ENCODE measurements at regions not wholly inside any gene's neighbourhood (a gene's known extent, or its start where the extent isn't known, plus 50 kb on each side); places are given as distances from the start of the nearest gene placed in this dataset.

- TF ChIP-seq POLR2AphosphoS5 (IDR thresholded peaks at IDR 0.05; ENCODE audit: insufficient read depth in 1 of 2, low read depth in 1 of 2): no peak
- TF ChIP-seq, protein P1, sequence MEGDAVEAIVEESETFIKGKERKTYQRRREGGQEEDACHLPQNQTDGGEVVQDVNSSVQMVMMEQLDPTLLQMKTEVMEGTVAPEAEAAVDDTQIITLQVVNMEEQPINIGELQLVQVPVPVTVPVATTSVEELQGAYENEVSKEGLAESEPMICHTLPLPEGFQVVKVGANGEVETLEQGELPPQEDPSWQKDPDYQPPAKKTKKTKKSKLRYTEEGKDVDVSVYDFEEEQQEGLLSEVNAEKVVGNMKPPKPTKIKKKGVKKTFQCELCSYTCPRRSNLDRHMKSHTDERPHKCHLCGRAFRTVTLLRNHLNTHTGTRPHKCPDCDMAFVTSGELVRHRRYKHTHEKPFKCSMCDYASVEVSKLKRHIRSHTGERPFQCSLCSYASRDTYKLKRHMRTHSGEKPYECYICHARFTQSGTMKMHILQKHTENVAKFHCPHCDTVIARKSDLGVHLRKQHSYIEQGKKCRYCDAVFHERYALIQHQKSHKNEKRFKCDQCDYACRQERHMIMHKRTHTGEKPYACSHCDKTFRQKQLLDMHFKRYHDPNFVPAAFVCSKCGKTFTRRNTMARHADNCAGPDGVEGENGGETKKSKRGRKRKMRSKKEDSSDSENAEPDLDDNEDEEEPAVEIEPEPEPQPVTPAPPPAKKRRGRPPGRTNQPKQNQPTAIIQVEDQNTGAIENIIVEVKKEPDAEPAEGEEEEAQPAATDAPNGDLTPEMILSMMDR (IDR thresholded peaks at IDR 0.05): no peak
Measured at GRCh38 chr12:68393417-68393816, 61.3 kb upstream of the MDM1 start.
